Kidney capillary endothelial cell (primary cell): ENCODE measurements at regions not wholly inside any gene's neighbourhood (a gene's known extent, or its start where the extent isn't known, plus 50 kb on each side); places are given as distances from the start of the nearest gene placed in this dataset.

Experiments
- DNase-seq: peaks from one replicate; pipeline ENCODE4 v3.0.0-alpha.2; 2018; ENCODE audit warnings: low spot score

- DNase-seq, result no peak
These were observed 127.2 kb upstream of the PRNP start for GRCh38 chr20:4559106-4559505.

GRCh38 chr20:4556781-4557180 is 129.5 kb upstream of the PRNP start:
- no peak for DNase-seq

GRCh38 chr20:4555188-4555890 is 130.9 kb upstream of the PRNP start:
- peak; percentile 91 for DNase-seq

GRCh38 chr20:4554346-4554745 is 131.9 kb upstream of the PRNP start:
- DNase-seq, result no peak

- DNase-seq, result no peak
These were observed 134.1 kb upstream of the PRNP start for GRCh38 chr20:4552075-4552640.

GRCh38 chr20:4550740-4551139 is 135.5 kb upstream of the PRNP start:
- peak; percentile 87 for DNase-seq

GRCh38 chr20:4549711-4550259 is 136.5 kb upstream of the PRNP start:
- DNase-seq, result no peak

- no peak for DNase-seq
These were observed 137.7 kb upstream of the PRNP start for GRCh38 chr20:4548552-4548951.

- DNase-seq, result peak; percentile 65
These were observed 139.5 kb upstream of the PRNP start for GRCh38 chr20:4546786-4547185.

- no peak for DNase-seq
These were observed 139.9 kb upstream of the PRNP start for GRCh38 chr20:4546342-4546741.

- DNase-seq, result no peak
These were observed 140.7 kb upstream of the PRNP start for GRCh38 chr20:4545526-4545925.

GRCh38 chr20:4544765-4545164 is 141.5 kb upstream of the PRNP start:
- DNase-seq, result no peak

GRCh38 chr20:4542270-4542669 is 144.0 kb upstream of the PRNP start:
- no peak for DNase-seq

- no peak for DNase-seq
These were observed 151.9 kb upstream of the PRNP start for GRCh38 chr20:4534315-4534714.

GRCh38 chr20:4533368-4534133 is 152.7 kb upstream of the PRNP start:
- DNase-seq, result no peak

- no peak for DNase-seq
These were observed 153.5 kb upstream of the PRNP start for GRCh38 chr20:4532772-4533171.

- no peak for DNase-seq
These were observed 161.5 kb upstream of the PRNP start for GRCh38 chr20:4524792-4525191.

- DNase-seq, result no peak
These were observed 161.9 kb upstream of the PRNP start for GRCh38 chr20:4524307-4524706.

- no peak for DNase-seq
These were observed 163.9 kb upstream of the PRNP start for GRCh38 chr20:4522310-4522709.

- DNase-seq, result no peak
These were observed 164.9 kb upstream of the PRNP start for GRCh38 chr20:4521170-4521968.

- peak; percentile 47 for DNase-seq
These were observed 166.7 kb upstream of the PRNP start for GRCh38 chr20:4519534-4519933.

- no peak for DNase-seq
These were observed 169.4 kb upstream of the PRNP start for GRCh38 chr20:4516876-4517275.
